Mucosa of rectum (tissue), 2 donors: ENCODE measurements at regions not wholly inside any gene's neighbourhood (a gene's known extent, or its start where the extent isn't known, plus 50 kb on each side); places are given as distances from the start of the nearest gene placed in this dataset.
"Not testable (repeated sequence)": the region's sequence is repeated elsewhere in the genome, so short reads cannot be mapped to it uniquely, and the experiment has no call there.

ENCODE experiments used
- H3K27ac ChIP-seq, 2 donors: one replicate each; pipeline ENCODE4 v1.7.0; 2013; ENCODE audit warnings: inconsistent platforms in 2 of 2, low read depth in 2 of 2, low read length in 2 of 2
- H3K27me3 ChIP-seq, 2 donors: one replicate each; pipeline ENCODE4 v1.7.0; 2013; ENCODE audit warnings: low read length in 2 of 2; ENCODE audit not compliant: control insufficient read depth in 2 of 2, insufficient read depth in 2 of 2
- H3K36me3 ChIP-seq, 2 donors: one replicate each; pipeline ENCODE4 v1.7.0; 2013; ENCODE audit warnings: low read length in 2 of 2; ENCODE audit not compliant: control insufficient read depth in 2 of 2, insufficient read depth in 2 of 2
- H3K4me1 ChIP-seq, 2 donors: one replicate each; pipeline ENCODE4 v1.7.0; 2013; ENCODE audit warnings: low read length in 2 of 2, mild to moderate bottlenecking in 1 of 2; ENCODE audit not compliant: control insufficient read depth in 2 of 2, insufficient read depth in 2 of 2
- H3K4me3 ChIP-seq, 2 donors: one replicate each; pipeline ENCODE4 v1.7.0; 2013; ENCODE audit warnings: low read length in 2 of 2
- H3K9ac ChIP-seq, 2 donors: one replicate each; pipeline ENCODE4 v1.7.0; 2013; ENCODE audit warnings: low read length in 2 of 2, low read depth in 1 of 2, mild to moderate bottlenecking in 1 of 2
- H3K9me3 ChIP-seq, 2 donors: one replicate each; pipeline ENCODE4 v1.7.0; 2013; ENCODE audit warnings: low read length in 2 of 2; ENCODE audit not compliant: control insufficient read depth in 2 of 2
- donor health status: healthy.
- donor health status: Normal muscosa, but diverticular disease.

GRCh38 chr12:67080637-67081036, 188.5 kb upstream of the CAND1 start:
- H3K4me1 ChIP-seq: no peaks in the 10 kb centered on the region
- no peaks in the 10 kb centered on the region for H3K9me3 ChIP-seq
- no peak overlapping the region for H3K27ac ChIP-seq
- H3K27me3 ChIP-seq: peaks cover 0 to 2% of the 10 kb centered on the region in 2 donors
- H3K4me3 ChIP-seq: no peak overlapping the region
- no peak overlapping the region for H3K9ac ChIP-seq
- H3K36me3 ChIP-seq: no peaks in the 10 kb centered on the region

DNA sequence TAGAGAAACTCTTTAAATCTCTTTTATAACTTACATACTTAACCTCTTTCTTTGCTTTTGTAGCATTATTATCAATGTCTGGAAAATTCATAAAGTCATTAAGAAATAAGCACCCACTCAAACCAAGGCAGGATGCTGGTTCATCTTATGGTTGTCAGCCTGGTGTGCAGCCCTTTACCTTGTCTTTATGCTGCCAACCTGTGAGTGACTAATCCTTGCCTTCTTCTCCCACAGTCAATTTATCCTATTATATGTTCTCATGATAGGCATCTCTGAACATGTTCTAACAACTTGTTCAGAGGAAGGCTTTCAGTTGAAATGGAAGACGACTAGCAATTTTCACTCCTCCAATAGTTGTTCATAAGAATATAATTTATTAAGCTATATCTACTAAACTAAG, 186.9 kb upstream of the CAND1 start:
- Histone ChIP-seq H3K36me3 (no peaks in the 10 kb centered on the region), H3K4me1 (no peaks in the 10 kb centered on the region), H3K9me3 (no peaks in the 10 kb centered on the region), H3K27ac (no peak overlapping the region), H3K9ac (no peak overlapping the region), H3K27me3 (peaks cover 0 to 2% of the 10 kb centered on the region in 2 donors), H3K4me3 (no peak overlapping the region)

- Histone ChIP-seq H3K4me3 (no peak overlapping the region), H3K9ac (no peak overlapping the region), H3K36me3 (no peaks in the 10 kb centered on the region), H3K9me3 (no peaks in the 10 kb centered on the region), H3K4me1 (no peaks in the 10 kb centered on the region), H3K27me3 (peaks cover 0 to 5% of the 10 kb centered on the region in 2 donors), H3K27ac (no peak overlapping the region)
Measured at GRCh38 chr12:67085699-67086098, 183.5 kb upstream of the CAND1 start.

DNA sequence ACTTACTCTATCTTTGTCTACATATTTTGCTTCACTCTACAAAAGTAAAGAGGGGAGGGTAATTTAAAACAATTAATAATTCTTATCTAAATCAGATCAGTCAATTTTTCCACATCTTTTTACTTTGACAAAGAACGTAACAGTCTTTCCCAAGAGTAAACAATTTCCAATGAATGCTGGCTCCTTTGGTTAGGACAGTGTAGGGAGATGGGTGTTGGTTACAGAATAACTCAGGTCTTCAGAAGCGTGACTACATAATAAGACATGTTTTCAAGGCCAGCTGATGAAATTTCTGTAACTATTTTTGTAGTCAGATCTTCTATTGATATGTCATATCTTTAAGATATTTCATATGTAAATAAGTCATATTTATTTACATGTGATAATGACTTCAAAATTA, 183.0 kb upstream of the CAND1 start:
- Histone ChIP-seq H3K27me3 (peaks cover 0 to 5% of the 10 kb centered on the region in 2 donors), H3K4me3 (no peak overlapping the region), H3K4me1 (no peaks in the 10 kb centered on the region), H3K9me3 (no peaks in the 10 kb centered on the region), H3K27ac (no peak overlapping the region), H3K36me3 (no peaks in the 10 kb centered on the region), H3K9ac (no peak overlapping the region)

DNA sequence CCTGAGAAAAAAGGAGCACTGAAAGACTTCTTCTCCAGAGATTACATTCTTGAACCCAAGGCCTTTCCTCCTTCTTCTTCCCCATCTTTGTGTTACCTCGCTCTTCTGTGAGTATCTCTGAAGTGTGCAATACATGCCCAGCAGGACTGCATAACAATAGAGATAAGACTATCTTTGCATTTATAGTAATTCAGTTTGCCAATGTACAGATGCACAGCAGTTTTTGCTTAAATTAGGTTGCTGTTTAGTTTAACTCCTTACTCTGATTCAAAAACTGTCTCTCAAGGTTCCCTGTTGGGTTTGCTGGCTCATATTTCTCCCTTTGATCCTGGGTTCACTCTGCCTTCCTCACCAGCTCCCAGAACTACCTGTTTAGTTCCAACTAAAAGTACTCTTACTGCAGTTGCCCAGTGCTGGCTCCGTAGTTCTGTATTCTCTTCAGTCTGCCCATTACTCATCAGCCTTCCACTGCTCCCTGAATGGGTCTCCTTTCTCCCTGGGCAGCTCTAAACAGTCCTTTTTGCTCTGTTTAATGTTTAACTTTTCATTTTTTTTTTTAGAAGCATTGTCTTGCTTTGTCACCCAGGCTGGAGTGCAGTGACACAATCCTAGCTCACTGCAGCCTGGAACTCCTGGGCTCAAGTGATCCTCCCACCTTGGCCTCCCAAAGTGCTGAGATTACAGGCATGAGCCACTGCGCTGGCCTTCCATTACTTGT, 180.6 kb upstream of the CAND1 start:
- H3K4me1 ChIP-seq: no peaks in the 10 kb centered on the region
- no peak overlapping the region for H3K27ac ChIP-seq
- H3K9me3 ChIP-seq: no peaks in the 10 kb centered on the region
- peaks cover 0 to 4% of the 10 kb centered on the region in 2 donors for H3K27me3 ChIP-seq
- H3K4me3 ChIP-seq: no peak overlapping the region
- no peak overlapping the region for H3K9ac ChIP-seq
- H3K36me3 ChIP-seq: no peaks in the 10 kb centered on the region

DNA sequence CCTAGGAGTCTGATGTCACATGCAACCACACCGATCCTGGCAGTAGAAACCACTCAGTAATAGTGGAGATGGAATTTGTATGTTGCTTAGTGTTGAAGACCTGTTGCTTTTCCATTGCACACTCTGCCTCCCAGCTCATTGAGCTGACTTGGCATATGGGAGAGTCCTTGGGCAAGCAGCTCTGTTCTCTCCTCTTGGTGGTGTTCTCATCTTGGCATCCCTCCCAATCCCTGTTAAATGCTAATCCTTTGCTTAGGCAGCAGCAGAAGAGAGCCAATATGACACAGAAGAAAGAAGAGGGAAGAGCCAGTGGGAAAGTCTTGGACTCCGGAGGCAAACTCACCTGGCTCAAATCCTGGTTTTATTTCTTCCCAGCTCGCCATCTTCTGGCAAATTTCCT, 178.0 kb upstream of the CAND1 start:
- H3K27me3 ChIP-seq: peaks cover 0 to 3% of the 10 kb centered on the region in 2 donors
- no peak overlapping the region for H3K27ac ChIP-seq
- no peaks in the 10 kb centered on the region for H3K9me3 ChIP-seq
- H3K9ac ChIP-seq: no peak overlapping the region
- no peaks in the 10 kb centered on the region for H3K36me3 ChIP-seq
- H3K4me1 ChIP-seq: no peaks in the 10 kb centered on the region
- H3K4me3 ChIP-seq: no peak overlapping the region

DNA sequence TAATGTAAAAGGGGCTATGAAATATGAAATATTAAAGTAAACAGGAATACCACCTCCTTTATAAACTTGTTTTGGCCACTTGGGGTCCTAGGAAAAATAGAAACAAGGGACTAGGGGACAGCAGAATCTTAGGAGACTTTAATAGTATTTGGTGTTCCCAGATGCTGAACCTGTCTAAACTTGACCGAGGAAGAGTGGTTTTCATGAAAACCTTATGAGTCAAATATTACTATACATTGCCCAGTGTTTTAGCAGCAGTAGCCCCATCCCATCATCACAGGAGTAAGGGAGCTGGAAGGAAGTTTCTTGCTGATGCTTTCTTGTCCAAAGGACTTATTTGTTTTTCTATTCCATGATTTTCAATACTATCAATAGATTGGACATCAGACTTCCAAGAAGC, 177.5 kb upstream of the CAND1 start:
- H3K36me3 ChIP-seq: no peaks in the 10 kb centered on the region
- H3K4me1 ChIP-seq: no peaks in the 10 kb centered on the region
- no peak overlapping the region for H3K4me3 ChIP-seq
- H3K9ac ChIP-seq: no peak overlapping the region
- H3K27ac ChIP-seq: no peak overlapping the region
- H3K9me3 ChIP-seq: no peaks in the 10 kb centered on the region
- H3K27me3 ChIP-seq: peaks cover 0 to 3% of the 10 kb centered on the region in 2 donors

GRCh38 chr12:67092934-67093333, 176.2 kb upstream of the CAND1 start:
- H3K9me3 ChIP-seq, H3K4me3 ChIP-seq, H3K9ac ChIP-seq, H3K36me3 ChIP-seq, H3K27ac ChIP-seq, H3K27me3 ChIP-seq, H3K4me1 ChIP-seq: not testable (repeated sequence)

DNA sequence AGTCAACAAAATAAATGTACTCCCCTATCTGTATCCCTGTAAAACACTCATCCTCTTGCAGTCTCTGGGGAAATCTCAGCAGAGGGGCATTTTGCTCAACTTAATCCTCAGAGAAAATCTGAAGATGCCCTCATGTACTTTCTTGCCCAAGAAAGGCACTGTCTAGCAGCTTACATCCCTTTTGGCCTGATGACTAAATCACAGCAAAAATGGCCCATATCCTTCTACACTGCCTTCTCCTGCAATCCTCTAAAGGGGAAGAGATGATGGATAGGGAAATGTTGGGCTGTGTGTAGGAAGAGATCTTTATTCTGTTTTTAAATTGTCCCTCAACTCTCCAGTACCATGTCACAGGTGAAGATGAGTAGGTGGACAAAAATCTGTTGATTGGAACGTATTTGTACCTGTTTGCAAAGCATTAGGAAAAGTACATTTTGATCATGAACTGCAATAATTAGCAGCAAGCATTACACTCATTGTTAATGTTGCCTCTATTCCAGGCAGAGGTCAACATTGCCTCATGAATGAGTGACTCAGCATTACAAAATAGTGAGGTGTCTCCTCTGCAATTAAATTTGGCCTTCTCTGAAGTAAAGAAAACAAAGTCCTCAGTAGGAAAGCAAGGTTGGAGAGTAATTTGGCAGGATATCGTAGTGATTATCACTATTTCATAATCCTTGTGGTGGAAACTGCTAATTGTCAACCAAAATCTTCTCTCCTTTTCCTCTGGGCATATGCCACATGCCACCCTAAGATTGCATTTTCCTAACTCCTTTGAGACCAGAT, 172.4 kb upstream of the CAND1 start:
- H3K36me3 ChIP-seq: no peaks in the 10 kb centered on the region
- H3K9ac ChIP-seq: no peak overlapping the region
- H3K27ac ChIP-seq: no peak overlapping the region
- no peaks in the 10 kb centered on the region for H3K27me3 ChIP-seq
- H3K9me3 ChIP-seq: no peaks in the 10 kb centered on the region
- H3K4me1 ChIP-seq: no peaks in the 10 kb centered on the region
- no peak overlapping the region for H3K4me3 ChIP-seq

- Histone ChIP-seq H3K36me3 (no peaks in the 10 kb centered on the region), H3K9me3 (no peaks in the 10 kb centered on the region), H3K27me3 (no peaks in the 10 kb centered on the region), H3K27ac (no peak overlapping the region), H3K4me3 (no peak overlapping the region), H3K4me1 (no peaks in the 10 kb centered on the region), H3K9ac (no peak overlapping the region)
Measured at GRCh38 chr12:67099858-67100257, 169.3 kb upstream of the CAND1 start.
